Fibroblast of skin of left biceps (primary cell): ENCODE measurements at regions not wholly inside any gene's neighbourhood (a gene's known extent, or its start where the extent isn't known, plus 50 kb on each side); places are given as distances from the start of the nearest gene placed in this dataset.

Experiments used
- DNase-seq, 2 experiments: peaks; one replicate each; pipeline ENCODE4 v3.0.0-alpha.2; 2013; ENCODE audit warnings: low read depth in 2 of 2

GRCh38 chr1:29971703-29972102 is 735.4 kb downstream of the PTPRU start:
- DNase-seq = no peak

- no peak for DNase-seq
Measured at GRCh38 chr1:29970747-29971325, 734.5 kb downstream of the PTPRU start.

GRCh38 chr1:29969576-29969975 is 733.3 kb downstream of the PTPRU start:
- DNase-seq = no peak

GRCh38 chr1:29967261-29967660 is 730.9 kb downstream of the PTPRU start:
- no peak for DNase-seq

- no peak for DNase-seq
Measured at GRCh38 chr1:29966526-29967045, 730.3 kb downstream of the PTPRU start.

- no peak for DNase-seq
Measured at GRCh38 chr1:29964718-29965533, 728.6 kb downstream of the PTPRU start.

GRCh38 chr1:29963946-29964345 is 727.6 kb downstream of the PTPRU start:
- no peak for DNase-seq

GRCh38 chr1:29962831-29963247 is 726.5 kb downstream of the PTPRU start:
- DNase-seq = no peak

- DNase-seq = no peak
Measured at GRCh38 chr1:29962336-29962735, 726.0 kb downstream of the PTPRU start.

GRCh38 chr1:29961293-29962059 is 725.2 kb downstream of the PTPRU start:
- no peak for DNase-seq

GRCh38 chr1:29960876-29961275 is 724.6 kb downstream of the PTPRU start:
- DNase-seq = no peak

GRCh38 chr1:29960156-29960755 is 723.9 kb downstream of the PTPRU start:
- DNase-seq = no peak

GRCh38 chr1:29959356-29959755 is 723.0 kb downstream of the PTPRU start:
- DNase-seq = no peak

- DNase-seq = no peak
Measured at GRCh38 chr1:29958271-29958670, 721.9 kb downstream of the PTPRU start.

- DNase-seq = no peak
Measured at GRCh38 chr1:29956349-29957030, 720.2 kb downstream of the PTPRU start.

GRCh38 chr1:29954591-29954990 is 718.3 kb downstream of the PTPRU start:
- no peak for DNase-seq

- no peak for DNase-seq
Measured at GRCh38 chr1:29953961-29954360, 717.6 kb downstream of the PTPRU start.

GRCh38 chr1:29949676-29950075 is 713.4 kb downstream of the PTPRU start:
- DNase-seq = no peak

GRCh38 chr1:29948581-29948980 is 712.3 kb downstream of the PTPRU start:
- DNase-seq = no peak

GRCh38 chr1:29946057-29946456 is 709.7 kb downstream of the PTPRU start:
- DNase-seq = no peak

- no peak for DNase-seq
Measured at GRCh38 chr1:29945426-29945825, 709.1 kb downstream of the PTPRU start.
